GM12873 (cell line): ENCODE measurements at regions not wholly inside any gene's neighbourhood (a gene's known extent, or its start where the extent isn't known, plus 50 kb on each side); places are given as distances from the start of the nearest gene placed in this dataset.
A peak's percentile ranks its signal among the peaks of the same experiment; 100 is the strongest.

Experiments
- TF ChIP-seq, protein P1 (sequence below): IDR thresholded peaks from 2 replicates; pipeline ENCODE4 v1.5.1; 2012; ENCODE audit warnings: low read depth, mild to moderate bottlenecking, moderate library complexity, low read length, control low read depth; ENCODE audit not compliant: insufficient read depth; ENCODE audit errors: missing control alignments

DNA sequence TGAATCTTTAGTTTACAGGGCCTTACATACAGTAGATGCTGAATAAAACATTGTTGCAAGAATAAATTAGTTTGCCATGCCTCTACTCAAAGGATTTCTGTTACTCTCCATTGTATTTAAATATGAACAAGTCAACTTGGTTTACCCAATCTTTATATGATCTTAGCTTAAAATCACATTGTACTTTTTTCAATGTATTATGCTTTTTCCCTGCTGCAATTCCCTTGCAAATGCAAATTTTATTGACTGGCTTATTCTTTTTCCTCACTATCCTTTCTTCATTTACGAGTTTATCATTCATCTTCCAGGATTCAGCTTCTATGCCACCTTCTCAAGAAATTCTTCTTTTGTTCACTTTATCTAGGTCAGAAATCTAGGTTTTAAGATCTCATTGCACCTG lies 571.4 kb upstream of the ZNF804A start:
- TF ChIP-seq, protein P1, sequence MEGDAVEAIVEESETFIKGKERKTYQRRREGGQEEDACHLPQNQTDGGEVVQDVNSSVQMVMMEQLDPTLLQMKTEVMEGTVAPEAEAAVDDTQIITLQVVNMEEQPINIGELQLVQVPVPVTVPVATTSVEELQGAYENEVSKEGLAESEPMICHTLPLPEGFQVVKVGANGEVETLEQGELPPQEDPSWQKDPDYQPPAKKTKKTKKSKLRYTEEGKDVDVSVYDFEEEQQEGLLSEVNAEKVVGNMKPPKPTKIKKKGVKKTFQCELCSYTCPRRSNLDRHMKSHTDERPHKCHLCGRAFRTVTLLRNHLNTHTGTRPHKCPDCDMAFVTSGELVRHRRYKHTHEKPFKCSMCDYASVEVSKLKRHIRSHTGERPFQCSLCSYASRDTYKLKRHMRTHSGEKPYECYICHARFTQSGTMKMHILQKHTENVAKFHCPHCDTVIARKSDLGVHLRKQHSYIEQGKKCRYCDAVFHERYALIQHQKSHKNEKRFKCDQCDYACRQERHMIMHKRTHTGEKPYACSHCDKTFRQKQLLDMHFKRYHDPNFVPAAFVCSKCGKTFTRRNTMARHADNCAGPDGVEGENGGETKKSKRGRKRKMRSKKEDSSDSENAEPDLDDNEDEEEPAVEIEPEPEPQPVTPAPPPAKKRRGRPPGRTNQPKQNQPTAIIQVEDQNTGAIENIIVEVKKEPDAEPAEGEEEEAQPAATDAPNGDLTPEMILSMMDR, result no peak

DNA sequence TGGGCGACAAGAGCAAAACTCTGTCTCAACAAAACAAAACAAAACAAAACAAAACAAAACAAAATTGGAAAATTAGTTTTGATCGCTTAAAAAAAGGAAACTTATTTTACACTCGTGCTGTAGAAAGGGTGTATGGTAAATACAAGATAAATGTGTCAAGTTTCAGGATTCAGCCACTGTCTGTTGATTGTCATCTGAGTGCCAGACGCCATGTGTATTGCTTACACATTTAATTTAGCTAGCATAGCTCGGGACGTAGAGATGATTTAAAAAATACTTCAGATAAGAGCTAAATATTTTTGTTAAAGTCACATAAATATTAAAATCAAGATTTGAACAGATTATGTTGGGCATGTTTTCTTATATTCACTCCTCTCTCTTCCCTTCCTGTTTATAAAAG lies 568.1 kb upstream of the ZNF804A start:
- TF ChIP-seq, protein P1, result no peak

DNA sequence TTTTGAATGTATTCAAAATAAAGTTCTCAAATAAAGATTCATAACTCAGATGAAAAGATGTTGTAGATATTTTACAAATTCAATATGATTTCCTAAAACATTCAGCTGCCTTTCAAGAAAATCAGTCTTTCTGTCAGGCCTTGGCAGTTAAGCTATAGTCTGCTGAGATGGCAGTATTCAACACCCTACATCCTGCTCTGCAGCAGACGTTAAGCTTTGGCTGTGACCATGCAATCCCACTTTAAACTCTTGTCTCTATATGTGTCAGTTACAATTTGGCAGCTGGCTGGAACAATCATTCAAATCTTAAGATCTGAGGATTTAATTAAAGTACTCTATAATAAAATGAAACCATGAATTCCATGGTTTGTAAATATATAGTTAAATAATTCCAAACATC lies 567.3 kb upstream of the ZNF804A start:
- TF ChIP-seq, protein P1, result no peak

DNA sequence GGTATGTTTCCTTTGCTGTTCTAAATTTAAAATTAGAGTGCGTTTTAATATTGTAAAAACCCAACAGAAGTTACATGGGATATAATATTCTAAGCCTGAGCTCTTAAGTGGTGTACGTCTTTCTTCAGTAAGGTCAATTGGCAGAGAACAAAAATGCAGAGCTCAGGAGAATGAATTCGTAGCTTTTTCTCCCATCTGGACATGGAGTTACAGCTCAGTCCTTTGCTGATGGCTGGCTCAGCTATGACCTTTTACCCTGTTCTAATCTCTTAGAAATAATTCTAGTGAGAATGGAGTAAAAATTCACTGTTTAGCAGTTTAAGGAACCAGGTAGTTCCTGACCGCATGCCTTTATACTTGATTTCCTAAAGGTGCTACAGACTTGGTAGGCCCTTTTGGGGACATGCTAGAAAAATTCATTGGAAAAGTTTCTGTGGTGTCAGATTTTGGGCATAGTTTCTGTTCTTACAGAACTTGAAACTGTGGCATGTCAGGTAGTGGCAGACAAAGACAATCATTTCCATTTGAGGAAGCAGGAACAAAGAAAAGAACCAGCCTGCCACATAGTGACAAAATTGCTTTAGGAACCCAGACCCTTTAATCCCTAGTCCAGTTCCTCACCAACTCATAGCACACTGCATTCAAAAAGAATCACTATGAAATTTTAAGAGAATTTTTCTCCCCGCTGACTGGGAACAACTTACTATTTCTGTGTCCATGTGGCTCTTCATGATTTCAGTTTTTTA lies 566.8 kb upstream of the ZNF804A start:
- TF ChIP-seq, protein P1, result peak; percentile 15

DNA sequence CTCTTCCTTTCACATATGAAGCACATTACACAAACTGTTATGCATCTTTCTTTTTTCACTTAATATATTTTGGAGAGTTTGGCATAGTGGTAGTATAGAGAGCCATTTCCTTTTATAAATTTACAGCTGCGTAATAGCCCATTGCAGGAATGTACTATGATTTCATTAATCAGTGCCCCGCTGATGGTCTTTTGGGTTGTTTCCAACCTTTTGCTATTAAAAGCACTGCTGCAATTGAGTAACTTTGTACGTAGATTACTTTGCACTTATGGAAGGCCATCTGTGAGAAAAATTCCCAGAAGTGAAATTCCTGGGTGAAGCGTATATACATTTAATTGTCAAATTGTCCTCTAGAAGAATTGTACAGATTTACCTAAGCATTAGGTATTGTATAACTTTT lies 565.3 kb upstream of the ZNF804A start:
- TF ChIP-seq, protein P1, result no peak

DNA sequence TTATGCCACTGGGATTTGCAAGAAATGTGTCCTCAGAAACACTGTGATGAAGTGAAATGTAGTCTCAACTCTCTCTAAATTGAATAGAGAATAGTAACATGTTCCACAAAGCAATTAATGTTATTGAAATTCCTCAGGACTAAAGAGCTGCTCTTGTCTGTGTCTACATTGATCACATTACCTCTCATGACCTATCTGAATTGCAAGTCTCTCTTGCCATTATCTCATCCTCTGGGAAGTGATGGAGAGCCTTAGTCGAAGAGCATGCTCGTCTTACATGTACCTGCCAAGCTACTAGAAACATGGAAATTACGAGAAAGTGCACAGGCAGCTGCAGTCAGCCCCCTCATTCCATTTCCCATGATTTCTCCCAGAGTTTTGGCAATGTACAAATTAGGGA lies 561.1 kb upstream of the ZNF804A start:
- TF ChIP-seq, protein P1, result no peak

DNA sequence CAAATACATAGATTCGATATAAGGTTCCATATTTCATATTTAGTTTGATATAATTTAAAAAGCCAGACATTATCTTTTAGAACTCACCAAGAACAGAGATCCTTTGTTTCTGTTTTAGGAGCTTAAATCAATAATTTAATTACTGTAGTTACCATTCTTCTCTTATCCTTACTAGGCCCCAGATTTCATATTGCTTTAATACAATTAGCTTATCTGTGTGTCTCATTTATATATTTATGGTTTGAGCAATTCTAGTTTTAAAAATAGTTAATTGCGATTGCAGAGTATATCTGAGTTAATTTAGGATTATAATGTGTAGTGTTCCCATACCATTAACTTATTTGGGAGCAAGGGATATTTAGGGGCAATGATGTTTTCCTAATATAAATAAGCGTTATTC lies 558.8 kb upstream of the ZNF804A start:
- TF ChIP-seq, protein P1, result no peak
